ENCODE measurements at regions not wholly inside any gene's neighbourhood (a gene's known extent, or its start where the extent isn't known, plus 50 kb on each side); places are given as distances from the start of the nearest gene placed in this dataset.

DNA sequence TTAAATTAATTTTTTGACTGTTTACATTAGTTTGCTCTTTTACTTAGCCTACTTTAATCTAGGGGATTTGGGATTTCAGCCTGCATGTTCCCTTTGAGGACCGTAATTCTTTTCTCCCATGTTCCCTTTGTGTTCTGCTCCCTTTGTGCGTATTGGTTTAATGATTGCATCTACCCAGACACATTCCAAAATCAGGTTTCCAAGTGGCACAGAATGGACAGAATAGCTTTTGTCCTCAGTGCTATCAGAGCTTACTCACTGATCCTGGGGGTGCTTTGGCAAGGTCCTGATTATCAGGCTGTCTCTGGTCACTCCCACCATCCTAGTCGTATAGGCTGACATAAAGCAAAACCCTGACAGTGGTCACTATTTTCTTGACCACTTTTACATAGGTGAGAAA is 867.5 kb downstream of the TSN start:
- no peak overlapping the region for H3K27ac Mint-ChIP-seq (ENCODE audit: unreplicated experiment)
- H3K27me3 Mint-ChIP-seq (ENCODE audit: unreplicated experiment), result no peaks in the 10 kb centered on the region
- no peaks in the 10 kb centered on the region for H3K9me3 Mint-ChIP-seq (ENCODE audit: unreplicated experiment)
- no peak for DNase-seq (ENCODE audit: low spot score)
- H3K36me3 Mint-ChIP-seq (ENCODE audit: low read depth, unreplicated experiment), result no peaks in the 10 kb centered on the region
- TF ChIP-seq, protein P1, sequence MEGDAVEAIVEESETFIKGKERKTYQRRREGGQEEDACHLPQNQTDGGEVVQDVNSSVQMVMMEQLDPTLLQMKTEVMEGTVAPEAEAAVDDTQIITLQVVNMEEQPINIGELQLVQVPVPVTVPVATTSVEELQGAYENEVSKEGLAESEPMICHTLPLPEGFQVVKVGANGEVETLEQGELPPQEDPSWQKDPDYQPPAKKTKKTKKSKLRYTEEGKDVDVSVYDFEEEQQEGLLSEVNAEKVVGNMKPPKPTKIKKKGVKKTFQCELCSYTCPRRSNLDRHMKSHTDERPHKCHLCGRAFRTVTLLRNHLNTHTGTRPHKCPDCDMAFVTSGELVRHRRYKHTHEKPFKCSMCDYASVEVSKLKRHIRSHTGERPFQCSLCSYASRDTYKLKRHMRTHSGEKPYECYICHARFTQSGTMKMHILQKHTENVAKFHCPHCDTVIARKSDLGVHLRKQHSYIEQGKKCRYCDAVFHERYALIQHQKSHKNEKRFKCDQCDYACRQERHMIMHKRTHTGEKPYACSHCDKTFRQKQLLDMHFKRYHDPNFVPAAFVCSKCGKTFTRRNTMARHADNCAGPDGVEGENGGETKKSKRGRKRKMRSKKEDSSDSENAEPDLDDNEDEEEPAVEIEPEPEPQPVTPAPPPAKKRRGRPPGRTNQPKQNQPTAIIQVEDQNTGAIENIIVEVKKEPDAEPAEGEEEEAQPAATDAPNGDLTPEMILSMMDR (IDR thresholded peaks at IDR 0.05; ENCODE audit: unreplicated experiment), result no peak
- H3K4me3 Mint-ChIP-seq (ENCODE audit: unreplicated experiment), result no peak overlapping the region
- H3K4me1 Mint-ChIP-seq (ENCODE audit: unreplicated experiment), result no peaks in the 10 kb centered on the region

DNA sequence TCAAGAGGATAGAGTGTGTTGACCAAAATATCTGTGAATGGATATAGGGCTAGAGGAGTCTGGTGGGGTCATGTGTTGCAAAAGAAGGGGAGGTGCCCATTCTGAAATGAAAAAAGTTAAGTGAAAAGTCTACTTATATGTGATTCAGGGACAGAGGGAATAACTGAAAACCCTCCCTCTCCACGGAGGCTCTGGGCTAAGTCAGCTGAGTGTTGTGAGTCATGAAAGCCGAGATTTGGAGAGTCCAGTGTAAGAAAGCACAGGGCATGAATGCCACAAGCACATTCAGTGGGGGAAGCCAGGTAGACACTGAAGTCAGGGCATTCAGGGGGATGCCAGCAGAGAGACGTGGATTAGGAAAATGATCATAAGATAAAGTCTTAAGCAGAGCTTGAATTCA is 871.9 kb downstream of the TSN start:
- TF ChIP-seq, protein P1 (IDR thresholded peaks at IDR 0.05; ENCODE audit: unreplicated experiment), result no peak
- Mint-ChIP-seq H3K27ac (ENCODE audit: unreplicated experiment) (no peak overlapping the region), H3K4me3 (ENCODE audit: unreplicated experiment) (no peak overlapping the region), H3K4me1 (ENCODE audit: unreplicated experiment) (peaks cover 3% of the 10 kb centered on the region), H3K9me3 (ENCODE audit: unreplicated experiment) (no peaks in the 10 kb centered on the region), H3K27me3 (ENCODE audit: unreplicated experiment) (peaks cover 1% of the 10 kb centered on the region), H3K36me3 (ENCODE audit: low read depth, unreplicated experiment) (no peaks in the 10 kb centered on the region)
- no peak for DNase-seq (ENCODE audit: low spot score)

DNA sequence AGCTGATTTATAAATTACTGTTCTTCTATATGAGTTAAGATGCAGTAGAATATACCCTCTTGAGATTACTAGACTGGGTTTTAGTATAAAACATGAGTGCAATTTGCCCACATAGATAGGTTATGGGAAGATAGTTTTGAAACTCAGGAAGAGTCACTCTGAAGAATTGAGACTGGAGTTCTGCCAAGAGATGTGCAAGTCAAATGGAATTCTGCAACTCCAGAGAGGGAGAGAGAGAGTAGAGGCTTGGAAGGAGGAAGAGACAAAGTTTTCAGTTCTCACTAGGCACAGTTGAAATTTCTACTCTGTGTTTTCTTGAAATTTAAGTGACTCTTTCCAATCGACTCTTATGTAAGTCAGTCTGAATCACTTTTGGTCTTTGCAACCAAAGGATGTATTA is 878.8 kb downstream of the TSN start:
- Mint-ChIP-seq H3K36me3 (ENCODE audit: low read depth, unreplicated experiment) (no peaks in the 10 kb centered on the region), H3K27me3 (ENCODE audit: unreplicated experiment) (peaks cover 1% of the 10 kb centered on the region), H3K9me3 (ENCODE audit: unreplicated experiment) (no peaks in the 10 kb centered on the region), H3K27ac (ENCODE audit: unreplicated experiment) (no peak overlapping the region), H3K4me3 (ENCODE audit: unreplicated experiment) (no peak overlapping the region), H3K4me1 (ENCODE audit: unreplicated experiment) (peaks cover 7% of the 10 kb centered on the region)
- TF ChIP-seq, protein P1 (IDR thresholded peaks at IDR 0.05; ENCODE audit: unreplicated experiment), result no peak
- no peak for DNase-seq (ENCODE audit: low spot score)

DNA sequence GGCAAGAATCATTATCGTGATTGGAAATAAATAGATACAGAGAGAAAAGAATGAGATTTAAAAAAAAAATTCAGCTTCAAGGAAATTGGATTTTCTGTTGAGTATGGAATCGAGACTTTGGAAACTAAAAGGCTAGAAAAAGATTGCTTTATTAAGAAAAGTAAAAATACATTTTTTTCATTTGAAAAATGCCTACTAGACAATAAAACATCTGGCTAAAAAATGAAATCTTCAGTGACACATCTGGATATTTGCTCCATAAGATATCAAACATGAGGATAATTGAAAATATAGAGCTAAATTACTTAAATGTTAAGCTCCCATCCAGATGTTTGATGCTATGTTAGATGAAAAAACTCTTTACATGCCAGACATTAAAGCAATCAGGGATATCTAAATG is 879.5 kb downstream of the TSN start:
- Mint-ChIP-seq H3K27me3 (ENCODE audit: unreplicated experiment) (peaks cover 1% of the 10 kb centered on the region), H3K27ac (ENCODE audit: unreplicated experiment) (no peak overlapping the region), H3K9me3 (ENCODE audit: unreplicated experiment) (no peaks in the 10 kb centered on the region), H3K36me3 (ENCODE audit: low read depth, unreplicated experiment) (no peaks in the 10 kb centered on the region), H3K4me1 (ENCODE audit: unreplicated experiment) (peaks cover 13% of the 10 kb centered on the region), H3K4me3 (ENCODE audit: unreplicated experiment) (no peak overlapping the region)
- no peak for DNase-seq (ENCODE audit: low spot score)
- TF ChIP-seq, protein P1 (IDR thresholded peaks at IDR 0.05; ENCODE audit: unreplicated experiment), result no peak

DNA sequence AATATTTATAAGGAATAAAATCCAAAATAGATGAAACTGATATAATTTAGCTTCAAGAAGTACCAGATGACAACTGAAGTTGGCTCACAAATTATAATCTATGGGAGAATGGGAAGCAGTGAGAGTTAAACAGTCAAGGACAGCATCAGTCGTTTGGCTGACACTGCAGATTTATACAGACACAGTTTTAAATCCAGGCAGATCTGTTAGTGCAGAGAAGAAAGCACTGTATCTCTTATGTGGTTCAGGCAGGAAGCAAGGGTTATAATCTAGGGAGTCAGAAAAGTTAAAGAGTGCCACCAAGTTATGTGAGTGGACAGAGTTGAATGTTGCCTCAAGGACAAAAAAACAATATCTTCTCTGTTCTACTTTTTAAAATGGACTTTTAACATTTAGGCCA is 880.2 kb downstream of the TSN start:
- no peaks in the 10 kb centered on the region for H3K9me3 Mint-ChIP-seq (ENCODE audit: unreplicated experiment)
- no peak overlapping the region for H3K27ac Mint-ChIP-seq (ENCODE audit: unreplicated experiment)
- no peak overlapping the region for H3K4me3 Mint-ChIP-seq (ENCODE audit: unreplicated experiment)
- no peaks in the 10 kb centered on the region for H3K36me3 Mint-ChIP-seq (ENCODE audit: low read depth, unreplicated experiment)
- H3K27me3 Mint-ChIP-seq (ENCODE audit: unreplicated experiment), result peaks cover 1% of the 10 kb centered on the region
- DNase-seq (ENCODE audit: low spot score), result no peak
- TF ChIP-seq, protein P1 (IDR thresholded peaks at IDR 0.05; ENCODE audit: unreplicated experiment), result no peak
- H3K4me1 Mint-ChIP-seq (ENCODE audit: unreplicated experiment), result peaks cover 13% of the 10 kb centered on the region

Data from endothelial cell (in vitro differentiated cells).